GM21786 (cell line): ENCODE measurements at regions not wholly inside any gene's neighbourhood (a gene's known extent, or its start where the extent isn't known, plus 50 kb on each side); places are given as distances from the start of the nearest gene placed in this dataset.

Experiments
- ATAC-seq: cut with Tn5 transposase; IDR thresholded peaks from one replicate; pipeline ENCODE4 v1.9.1; 2021; ENCODE audit not compliant: unreplicated experiment

- ATAC-seq: no peak
These were observed 472.1 kb downstream of the CDH2 start for GRCh38 chr18:27704736-27705361.

GRCh38 chr18:27699137-27699536 lies 477.8 kb downstream of the CDH2 start:
- ATAC-seq: no peak

DNA sequence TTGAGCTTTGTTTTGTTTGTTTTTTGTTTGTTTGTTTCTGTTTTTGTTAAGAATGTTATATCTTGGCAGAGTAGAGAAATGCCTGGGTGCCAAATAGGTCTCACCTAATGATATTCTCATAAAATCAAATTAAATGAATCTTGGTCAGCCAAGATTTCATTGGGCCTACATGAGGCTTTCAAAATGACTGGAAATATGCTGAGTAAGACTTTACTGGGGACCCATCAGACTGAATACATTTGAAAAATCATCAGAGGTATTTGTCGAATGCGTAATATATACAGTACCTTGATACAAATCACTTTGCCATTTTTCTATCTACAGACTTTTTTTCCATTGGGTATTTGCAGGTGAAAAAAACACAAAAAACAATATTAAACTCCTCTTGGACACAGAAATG lies 480.8 kb downstream of the CDH2 start:
- no peak for ATAC-seq

- no peak for ATAC-seq
These were observed 481.4 kb downstream of the CDH2 start for GRCh38 chr18:27695503-27695902.

DNA sequence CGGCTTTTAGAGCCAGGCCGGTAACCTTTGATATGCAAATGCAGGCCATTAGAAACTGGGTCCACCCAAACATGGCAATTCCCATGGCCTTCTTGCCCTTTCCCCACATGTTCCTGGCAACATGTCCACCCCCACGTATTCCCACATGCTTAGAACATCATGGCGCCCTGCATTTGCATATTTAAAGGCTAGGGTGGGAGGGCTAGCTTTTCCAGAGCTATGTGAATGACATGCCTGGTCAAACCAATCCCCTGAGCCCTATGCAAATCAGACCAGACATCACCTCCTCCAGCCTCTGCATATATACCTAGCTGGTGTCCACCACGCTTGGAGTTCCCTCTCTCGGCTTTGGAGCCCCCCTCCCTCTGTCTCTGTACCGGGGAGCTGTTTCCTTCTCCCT lies 481.9 kb downstream of the CDH2 start:
- no peak for ATAC-seq

GRCh38 chr18:27688581-27688980 lies 488.3 kb downstream of the CDH2 start:
- no peak for ATAC-seq

DNA sequence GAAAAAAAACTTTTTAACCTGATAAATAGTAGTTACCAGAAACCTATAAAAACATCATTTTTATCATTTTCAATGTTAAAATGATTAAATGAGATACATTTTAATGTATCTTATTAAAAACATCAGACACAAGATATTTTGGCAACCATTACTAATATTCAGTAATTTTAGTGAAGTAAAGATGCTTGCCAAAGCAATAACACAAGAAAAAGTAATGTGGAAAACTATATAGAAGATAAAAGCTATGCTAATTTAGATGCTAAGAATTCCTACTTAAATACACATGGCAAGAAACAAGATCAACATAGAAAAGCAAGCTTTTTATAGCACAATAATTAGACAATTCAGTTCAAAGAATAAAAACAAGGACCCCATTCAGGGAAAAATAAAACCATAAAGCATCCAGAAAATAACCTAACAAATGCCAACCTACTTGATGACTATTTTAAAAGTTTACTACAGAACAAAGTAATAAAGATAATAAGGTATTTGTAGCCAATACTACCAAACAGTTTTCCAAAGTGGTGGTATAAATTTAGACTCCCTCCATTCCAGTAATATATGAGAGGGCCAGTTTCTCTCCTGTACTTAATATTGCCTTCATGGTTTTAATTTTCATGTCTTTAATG lies 489.5 kb downstream of the CDH2 start:
- ATAC-seq: no peak

DNA sequence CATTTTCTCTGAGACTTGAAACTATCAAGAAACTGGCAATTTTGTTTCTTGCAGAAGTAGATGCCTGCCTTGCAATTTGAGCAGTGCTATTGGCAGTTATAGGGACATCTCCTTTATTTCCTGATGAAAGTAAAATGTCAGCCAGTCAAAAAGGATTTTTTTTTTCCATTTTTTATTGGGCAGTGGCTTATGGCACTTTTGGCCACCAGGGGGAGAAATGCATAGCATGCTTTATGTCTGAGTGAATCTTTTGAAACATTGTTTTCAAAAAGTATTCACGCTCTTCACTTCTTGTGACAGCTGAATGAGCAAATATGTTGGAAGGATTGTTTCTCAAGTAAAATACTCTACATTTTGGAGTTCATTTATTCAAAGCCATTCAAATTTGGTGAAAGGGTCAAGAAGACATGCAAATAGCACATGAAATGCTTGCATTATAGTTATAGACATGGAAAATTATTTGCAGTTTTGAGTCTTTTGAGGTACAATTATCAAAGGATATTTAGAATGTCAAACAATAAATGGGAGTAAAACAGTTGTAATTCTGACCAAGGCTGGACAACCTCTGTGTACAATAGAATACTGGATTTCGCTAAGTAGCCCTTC lies 491.0 kb downstream of the CDH2 start:
- ATAC-seq: no peak

GRCh38 chr18:27685091-27685490 lies 491.8 kb downstream of the CDH2 start:
- no peak for ATAC-seq

GRCh38 chr18:27674411-27674810 lies 489.3 kb upstream of the CHST9 start:
- ATAC-seq: no peak

DNA sequence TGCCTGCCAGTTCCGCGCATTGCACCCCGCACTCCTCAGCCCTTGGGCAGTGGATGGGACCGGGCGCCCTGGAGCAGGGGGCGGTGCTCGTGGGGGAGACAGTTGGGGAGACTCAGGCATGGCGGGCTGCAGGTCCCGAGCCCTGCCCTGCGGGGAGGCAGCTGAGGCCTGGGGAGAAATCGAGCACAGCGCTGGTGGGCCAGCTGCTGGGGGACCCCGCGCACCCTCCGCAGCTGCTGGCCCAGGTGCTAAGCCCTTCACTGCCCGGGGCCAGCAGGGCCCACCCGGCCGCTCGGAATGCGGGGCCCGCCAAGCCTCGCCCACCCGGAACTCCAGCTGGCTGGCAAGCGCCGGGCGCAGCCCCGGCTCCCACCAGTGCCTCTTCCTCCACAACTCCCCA lies 488.8 kb upstream of the CHST9 start:
- no peak for ATAC-seq

DNA sequence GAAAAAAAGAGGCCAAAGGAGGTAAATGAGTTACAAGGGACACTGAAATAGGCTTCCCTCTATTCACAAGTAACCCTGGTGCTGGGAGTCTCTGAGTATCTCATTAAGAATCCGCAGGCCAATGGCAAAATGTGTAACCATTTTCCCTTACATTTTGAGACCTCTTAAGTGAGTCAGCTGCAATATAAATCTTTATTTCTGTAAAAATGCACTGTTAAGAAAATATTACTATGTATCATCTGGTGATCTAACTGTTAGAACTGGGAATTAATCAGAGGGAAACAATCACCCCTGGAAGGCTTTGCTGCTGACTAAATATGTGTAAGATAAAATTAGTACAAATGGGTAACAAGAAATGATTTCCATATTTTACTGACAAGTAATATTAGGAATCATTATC lies 483.1 kb upstream of the CHST9 start:
- ATAC-seq: no peak

DNA sequence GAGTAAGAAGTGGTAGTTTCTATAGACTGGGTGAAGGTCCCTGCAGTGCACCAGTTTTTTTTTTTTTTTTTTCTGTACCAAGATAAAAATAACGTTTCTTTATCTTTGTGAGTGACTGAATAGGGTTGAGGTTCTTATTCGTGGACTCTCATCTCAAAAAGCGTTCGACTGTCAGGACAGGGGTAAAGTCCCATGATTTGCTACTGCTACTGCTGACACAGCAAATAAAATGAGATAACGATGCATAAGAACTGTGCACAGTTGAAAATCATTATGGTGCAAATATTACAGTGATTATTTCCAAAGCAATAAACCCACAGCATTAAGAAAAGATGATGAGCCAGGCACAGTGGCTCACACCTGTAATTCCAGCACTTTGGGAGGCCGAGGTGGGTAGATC lies 482.0 kb upstream of the CHST9 start:
- no peak for ATAC-seq

GRCh38 chr18:27666016-27666415 lies 480.9 kb upstream of the CHST9 start:
- ATAC-seq: no peak

DNA sequence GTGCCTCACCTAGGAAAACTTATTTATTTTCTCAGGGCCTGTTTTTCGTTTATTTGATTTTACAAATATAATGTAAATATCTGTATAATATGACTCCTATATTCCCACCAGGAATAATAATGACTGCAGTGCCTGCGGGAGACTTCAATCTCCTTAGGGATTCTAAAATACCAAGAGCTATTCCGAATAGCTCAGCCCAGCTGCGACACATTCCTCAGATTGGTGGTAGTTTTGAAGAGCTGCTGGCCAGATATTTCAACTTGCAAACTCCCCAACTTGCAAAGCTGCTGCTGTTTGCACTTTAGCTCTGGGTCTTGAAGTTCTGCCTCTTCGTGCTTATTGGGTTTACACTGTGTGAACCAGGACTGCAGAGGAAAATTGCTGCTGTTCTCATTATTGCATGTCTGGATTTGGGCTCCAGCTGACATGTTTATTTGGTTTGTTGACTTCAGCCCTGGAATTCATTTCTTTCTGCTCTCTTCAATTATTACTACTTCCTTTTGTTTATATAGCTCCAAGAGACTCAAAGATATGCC lies 480.2 kb upstream of the CHST9 start:
- ATAC-seq: no peak

DNA sequence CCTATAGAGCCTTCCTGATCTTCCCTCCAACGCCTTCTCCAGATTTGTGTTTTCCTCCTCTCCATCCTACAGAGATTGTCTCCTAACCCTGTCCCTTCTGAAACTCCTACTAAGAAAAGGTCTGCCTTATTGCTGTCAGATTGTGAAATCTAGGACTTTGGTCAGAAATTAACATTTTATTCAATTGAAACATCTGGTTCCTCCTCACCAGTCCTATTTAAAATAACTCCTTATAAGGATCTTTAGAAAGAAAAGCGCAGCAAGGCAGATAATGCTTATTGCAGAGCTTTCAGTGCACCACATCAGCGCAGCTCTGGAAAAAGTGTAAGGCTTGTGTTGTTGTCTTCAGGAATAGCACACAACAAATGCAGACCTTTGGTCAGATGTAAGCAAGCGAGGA lies 477.8 kb upstream of the CHST9 start:
- no peak for ATAC-seq

DNA sequence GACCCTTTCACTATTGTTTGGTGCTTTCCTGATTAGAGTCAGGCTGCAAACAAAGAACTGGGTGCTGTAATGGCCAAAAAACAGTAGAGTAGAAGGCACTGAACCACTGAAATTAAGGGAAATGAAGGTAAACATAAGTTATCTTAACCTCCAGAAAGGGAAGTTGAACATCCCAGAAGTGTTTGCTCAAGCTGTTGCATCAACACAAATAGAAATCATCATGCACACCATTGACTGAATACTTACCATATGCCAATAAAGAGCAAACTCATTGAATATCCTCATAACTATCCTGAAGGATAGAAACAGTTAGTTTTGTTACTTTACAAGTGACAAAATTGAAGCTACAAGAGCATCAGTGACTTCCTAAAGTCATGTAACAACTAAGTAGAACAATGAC lies 477.4 kb upstream of the CHST9 start:
- ATAC-seq: no peak

- ATAC-seq: no peak
These were observed 476.4 kb upstream of the CHST9 start for GRCh38 chr18:27661320-27662018.

DNA sequence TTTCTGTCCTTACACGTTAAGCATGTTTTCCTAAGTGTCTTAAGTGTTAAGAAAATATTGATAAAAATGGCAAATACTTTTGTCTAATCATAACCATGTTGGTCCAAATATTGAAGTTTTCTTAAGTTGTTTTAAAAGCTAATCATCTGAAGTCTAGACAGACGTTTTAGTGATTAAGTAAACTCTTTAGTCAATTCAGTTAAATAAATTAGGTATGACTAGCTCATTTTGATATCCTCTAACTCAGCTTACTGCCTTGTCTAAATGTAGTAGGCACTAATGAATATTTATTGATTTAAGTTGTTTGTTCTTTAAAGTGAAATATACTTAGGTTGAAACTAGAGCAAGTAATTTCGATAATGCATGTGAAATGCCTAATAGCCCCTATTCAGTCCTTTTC lies 471.8 kb upstream of the CHST9 start:
- ATAC-seq: no peak

DNA sequence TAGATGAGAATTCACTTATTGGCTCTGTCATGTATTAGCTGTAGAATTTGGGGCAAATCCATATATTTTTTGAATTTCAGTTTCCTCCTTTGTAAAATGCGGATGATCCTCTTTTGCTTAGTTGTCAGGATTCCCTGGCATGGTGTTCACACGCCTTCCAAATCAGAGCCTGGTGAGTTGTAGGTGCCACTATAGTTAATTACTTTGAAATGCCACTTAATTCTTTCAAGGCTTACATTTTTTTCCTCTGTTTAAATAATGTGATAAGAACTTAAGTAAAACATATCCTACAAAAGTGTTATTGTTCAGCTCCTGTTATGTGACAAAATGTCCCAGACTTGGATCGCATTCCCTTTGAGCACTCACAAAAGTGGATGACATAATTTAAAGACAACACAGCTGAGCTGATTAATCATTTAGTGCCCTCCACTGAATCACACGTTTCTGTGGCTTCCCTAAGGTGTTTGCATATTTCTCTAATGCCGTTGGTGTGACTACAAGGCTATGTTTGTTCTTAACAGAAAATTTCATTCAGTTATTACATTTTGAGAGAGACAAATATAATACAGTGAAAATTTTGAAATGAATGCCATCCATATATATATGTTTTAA lies 471.2 kb upstream of the CHST9 start:
- no peak for ATAC-seq

- no peak for ATAC-seq
These were observed 468.1 kb upstream of the CHST9 start for GRCh38 chr18:27653247-27653646.
